Upper lobe of left lung (tissue), 6 donors: ENCODE measurements at regions not wholly inside any gene's neighbourhood (a gene's known extent, or its start where the extent isn't known, plus 50 kb on each side); places are given as distances from the start of the nearest gene placed in this dataset.

Experiments used
- ATAC-seq, 2 donors: fragments of 200-7000 bp; cut with Tn5 transposase; one replicate each; pipeline ENCODE4 v1.9.1; 2022; ENCODE audit warnings: mild to moderate bottlenecking in 2 of 2, moderate library complexity in 2 of 2; ENCODE audit not compliant: low FRiP score in 2 of 2
- DNase-seq, 2 donors: peaks; one replicate each; pipeline ENCODE4 v3.0.0-alpha.2; 2019 to 2020
- H3K27ac ChIP-seq, 4 donors: fragments of 200-600 bp; sonication (generic); one replicate each; pipeline ENCODE4 v1.5.1; 2016 to 2019
- H3K27me3 ChIP-seq, 4 donors: fragments of 200-600 bp; sonication (generic); one replicate each; pipeline ENCODE4 v1.5.1; 2017 to 2019
- H3K36me3 ChIP-seq, 4 donors: fragments of 200-600 bp; sonication (generic); one replicate each; pipeline ENCODE4 v1.5.1; 2016 to 2019
- H3K4me1 ChIP-seq, 4 donors: fragments of 200-600 bp; sonication (generic); one replicate each; pipeline ENCODE4 v1.5.1; 2018 to 2019
- H3K4me3 ChIP-seq, 4 donors: fragments of 200-600 bp; sonication (generic); one replicate each; pipeline ENCODE4 v1.5.1; 2017 to 2019; ENCODE audit warnings: mild to moderate bottlenecking in 2 of 4, moderate library complexity in 1 of 4
- H3K9me3 ChIP-seq, 4 donors: fragments of 200-600 bp; sonication (generic); one replicate each; pipeline ENCODE4 v1.5.1; 2018 to 2019
- EP300 ChIP-seq, 4 donors: sonication (generic); formaldehyde crosslinking; IDR thresholded peaks; one replicate each; pipeline ENCODE4 v1.5.1; 2017; ENCODE audit warnings: antibody characterized with exemption in 4 of 4, control low read depth in 2 of 4
- POLR2A ChIP-seq, 4 donors: fragments of 450-650 bp; IDR thresholded peaks; one replicate each; pipeline ENCODE4 v1.5.1; 2016 to 2017; ENCODE audit warnings: antibody characterized with exemption in 4 of 4, mild to moderate bottlenecking in 2 of 4
- POLR2AphosphoS5 ChIP-seq, 2 donors: sonication (generic); formaldehyde crosslinking; IDR thresholded peaks; one replicate each; pipeline ENCODE4 v1.5.1; 2017; ENCODE audit warnings: antibody characterized with exemption in 2 of 2
- WGBS, 2 donors: methylation state at CpG; one replicate each; pipeline ENCODE4 v1.1.5; 2017 to 2018; 5-methylcytosine and 5-hydroxymethylcytosine counted together
- TF ChIP-seq, protein P1 (sequence below), 6 experiments: fragments of 450-650 bp in 4 of 6; fragments of 200-600 bp in 2 of 6; sonication (generic) in 2 of 6; IDR thresholded peaks; one replicate each; pipeline ENCODE4 v1.5.1; 2016 to 2019; ENCODE audit warnings: antibody characterized with exemption in 6 of 6
- donor health status: DM: no; HTN: no; CAD: no; lungs with moderate emphysema.
- donor health status: DM: no; HTN: yes; CAD: no; lungs with severe emphysema.

DNA sequence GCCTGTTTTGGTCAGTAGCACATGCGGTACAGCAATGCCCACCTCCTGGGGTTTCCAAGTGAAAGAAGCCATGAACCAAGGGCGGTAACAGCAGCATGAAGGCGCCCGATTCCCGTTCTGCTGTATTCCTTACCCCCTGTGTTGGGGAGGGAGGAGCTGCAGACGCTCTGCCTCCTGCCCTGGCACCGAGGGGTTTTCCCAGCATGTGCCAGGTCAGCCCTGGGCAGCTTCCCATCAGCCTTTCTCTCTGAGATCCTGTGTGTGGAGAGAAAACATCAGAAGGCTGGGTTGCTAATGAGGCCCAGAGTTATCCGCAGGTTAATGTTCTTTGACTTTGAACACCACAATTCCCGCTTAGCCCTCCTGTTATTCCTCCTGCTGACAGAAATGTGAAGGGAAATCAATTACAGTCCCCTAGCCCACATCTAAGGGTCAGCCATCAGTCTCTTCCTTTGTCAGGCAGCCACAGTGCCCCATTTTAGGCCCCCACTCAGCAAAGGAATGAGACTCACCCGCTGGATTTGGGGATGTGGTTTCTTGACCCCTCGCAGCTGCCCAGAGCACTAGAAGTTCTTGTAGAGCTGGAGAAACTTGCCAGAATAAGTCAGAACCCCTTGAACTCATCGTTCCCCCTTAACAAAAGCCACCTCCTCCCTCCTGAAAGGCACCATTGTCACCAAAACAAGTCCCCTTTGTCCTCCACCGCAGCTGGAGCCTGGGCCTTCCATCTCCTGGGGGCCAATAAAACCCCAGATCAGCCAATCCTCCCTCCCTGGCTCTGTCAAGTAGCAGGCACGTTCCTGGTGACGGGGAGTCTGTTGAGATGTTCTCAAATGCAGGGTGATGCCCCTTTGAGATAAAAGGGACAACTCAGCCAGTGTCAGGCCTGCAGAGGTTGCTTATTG lies 168.5 kb downstream of the KATNIP start:
- 89 to 91% methylated on average over 15 of the region's 15 CpGs for WGBS, 2 donors
- H3K36me3 ChIP-seq: peaks cover 0 to 20% (median 10%) of the 10 kb centered on the region in 4 donors
- no peak for DNase-seq
- TF ChIP-seq POLR2A (IDR thresholded peaks at IDR 0.05) (no peak), EP300 (IDR thresholded peaks at IDR 0.05) (no peak), POLR2AphosphoS5 (IDR thresholded peaks at IDR 0.05) (no peak)
- TF ChIP-seq, protein P1, sequence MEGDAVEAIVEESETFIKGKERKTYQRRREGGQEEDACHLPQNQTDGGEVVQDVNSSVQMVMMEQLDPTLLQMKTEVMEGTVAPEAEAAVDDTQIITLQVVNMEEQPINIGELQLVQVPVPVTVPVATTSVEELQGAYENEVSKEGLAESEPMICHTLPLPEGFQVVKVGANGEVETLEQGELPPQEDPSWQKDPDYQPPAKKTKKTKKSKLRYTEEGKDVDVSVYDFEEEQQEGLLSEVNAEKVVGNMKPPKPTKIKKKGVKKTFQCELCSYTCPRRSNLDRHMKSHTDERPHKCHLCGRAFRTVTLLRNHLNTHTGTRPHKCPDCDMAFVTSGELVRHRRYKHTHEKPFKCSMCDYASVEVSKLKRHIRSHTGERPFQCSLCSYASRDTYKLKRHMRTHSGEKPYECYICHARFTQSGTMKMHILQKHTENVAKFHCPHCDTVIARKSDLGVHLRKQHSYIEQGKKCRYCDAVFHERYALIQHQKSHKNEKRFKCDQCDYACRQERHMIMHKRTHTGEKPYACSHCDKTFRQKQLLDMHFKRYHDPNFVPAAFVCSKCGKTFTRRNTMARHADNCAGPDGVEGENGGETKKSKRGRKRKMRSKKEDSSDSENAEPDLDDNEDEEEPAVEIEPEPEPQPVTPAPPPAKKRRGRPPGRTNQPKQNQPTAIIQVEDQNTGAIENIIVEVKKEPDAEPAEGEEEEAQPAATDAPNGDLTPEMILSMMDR (IDR thresholded peaks at IDR 0.05): no peak
- H3K4me3 ChIP-seq: no peak overlapping the region
- no peak for ATAC-seq
- H3K9me3 ChIP-seq: no peaks in the 10 kb centered on the region
- no peaks in the 10 kb centered on the region for H3K27me3 ChIP-seq
- no peak overlapping the region for H3K27ac ChIP-seq
- peaks cover 0 to 2% (median 0%) of the 10 kb centered on the region in 4 donors for H3K4me1 ChIP-seq

DNA sequence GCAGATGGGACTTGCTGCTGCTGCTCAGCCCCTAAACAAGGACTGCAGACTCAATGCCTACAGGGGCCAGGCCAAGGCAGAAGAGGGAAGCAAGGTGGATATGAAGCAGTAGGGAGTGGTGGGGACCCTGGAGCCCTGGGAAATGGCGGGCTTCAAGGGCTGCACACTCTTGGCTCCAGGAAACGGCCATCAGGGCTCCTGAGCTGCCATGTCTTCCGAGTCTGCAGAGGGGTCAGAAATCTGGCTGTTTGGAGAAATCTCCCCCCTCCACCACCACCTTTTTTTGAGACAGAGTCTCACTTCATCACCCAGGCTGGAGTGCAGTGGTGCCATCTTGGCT lies 169.1 kb downstream of the KATNIP start:
- H3K27me3 ChIP-seq: no peaks in the 10 kb centered on the region
- DNase-seq: no peak
- no peaks in the 10 kb centered on the region for H3K9me3 ChIP-seq
- H3K4me1 ChIP-seq: peaks cover under 1 to 4% (median 3%) of the 10 kb centered on the region in 4 donors
- H3K36me3 ChIP-seq: peaks cover 0 to 20% (median 10%) of the 10 kb centered on the region in 4 donors
- WGBS, 2 donors: 89 to 100% methylated on average over 2 to 3 of the region's 3 CpGs
- H3K4me3 ChIP-seq: no peak overlapping the region
- no peak overlapping the region for H3K27ac ChIP-seq
- TF ChIP-seq, protein P1 (IDR thresholded peaks at IDR 0.05): no peak
- no peak for ATAC-seq

DNA sequence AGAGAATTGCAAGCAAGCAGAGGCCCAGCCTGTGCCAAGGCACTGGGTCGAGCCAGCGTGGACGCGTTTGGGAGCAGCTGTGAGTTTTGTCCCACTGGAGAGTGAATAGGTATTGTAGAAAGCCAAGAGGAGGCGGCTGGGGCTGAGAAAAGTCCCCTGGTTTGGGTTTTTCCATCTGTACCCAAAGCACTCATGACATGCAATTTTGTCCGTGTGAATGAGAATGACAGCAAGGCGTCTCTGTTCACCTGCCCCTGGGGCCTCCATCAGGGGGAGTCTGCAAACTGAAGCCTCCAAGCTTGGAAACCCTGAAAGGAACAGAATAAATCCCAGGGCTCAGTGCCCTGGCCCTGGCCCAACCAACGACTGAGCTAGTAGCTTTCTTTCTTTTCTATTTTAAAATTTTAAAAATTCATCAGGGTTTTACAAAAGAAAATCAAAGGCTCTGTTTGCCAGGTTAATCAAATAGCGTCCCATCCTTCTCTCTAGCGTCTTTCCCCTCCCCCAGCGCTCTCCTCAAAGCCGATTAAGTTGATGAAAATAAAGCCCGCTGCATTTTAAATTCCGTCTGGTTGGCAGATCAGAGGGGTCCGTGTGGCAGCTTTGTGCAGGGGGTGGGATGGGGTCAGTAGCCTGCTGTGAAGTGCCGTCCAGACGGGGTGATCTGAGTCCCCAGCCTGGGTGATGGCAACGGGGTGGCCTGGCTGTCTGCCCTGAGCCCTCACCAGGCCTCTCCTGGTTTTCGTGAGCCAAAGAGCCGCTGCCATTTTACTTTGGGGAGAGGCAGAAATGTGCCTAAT lies 171.0 kb downstream of the KATNIP start:
- WGBS, 2 donors: 79% methylated on average over 20 of the region's 20 CpGs
- DNase-seq (no peak), ATAC-seq (peak in 1 of 2 donors; percentile 19)
- Histone ChIP-seq H3K27me3 (no peaks in the 10 kb centered on the region), H3K36me3 (peaks cover 0 to 30% (median 13%) of the 10 kb centered on the region in 4 donors), H3K27ac (peak overlapping the region; percentile 48 to 82 (median 68)), H3K9me3 (no peaks in the 10 kb centered on the region), H3K4me1 (peaks cover 3 to 8% (median 7%) of the 10 kb centered on the region in 4 donors), H3K4me3 (peak overlapping the region in 1 of 4 donors; percentile 6)
- TF ChIP-seq EP300 (IDR thresholded peaks at IDR 0.05): no peak
- TF ChIP-seq POLR2AphosphoS5 (IDR thresholded peaks at IDR 0.05): no peak
- TF ChIP-seq, protein P1 (IDR thresholded peaks at IDR 0.05): no peak
- no peak for TF ChIP-seq POLR2A (IDR thresholded peaks at IDR 0.05)

DNA sequence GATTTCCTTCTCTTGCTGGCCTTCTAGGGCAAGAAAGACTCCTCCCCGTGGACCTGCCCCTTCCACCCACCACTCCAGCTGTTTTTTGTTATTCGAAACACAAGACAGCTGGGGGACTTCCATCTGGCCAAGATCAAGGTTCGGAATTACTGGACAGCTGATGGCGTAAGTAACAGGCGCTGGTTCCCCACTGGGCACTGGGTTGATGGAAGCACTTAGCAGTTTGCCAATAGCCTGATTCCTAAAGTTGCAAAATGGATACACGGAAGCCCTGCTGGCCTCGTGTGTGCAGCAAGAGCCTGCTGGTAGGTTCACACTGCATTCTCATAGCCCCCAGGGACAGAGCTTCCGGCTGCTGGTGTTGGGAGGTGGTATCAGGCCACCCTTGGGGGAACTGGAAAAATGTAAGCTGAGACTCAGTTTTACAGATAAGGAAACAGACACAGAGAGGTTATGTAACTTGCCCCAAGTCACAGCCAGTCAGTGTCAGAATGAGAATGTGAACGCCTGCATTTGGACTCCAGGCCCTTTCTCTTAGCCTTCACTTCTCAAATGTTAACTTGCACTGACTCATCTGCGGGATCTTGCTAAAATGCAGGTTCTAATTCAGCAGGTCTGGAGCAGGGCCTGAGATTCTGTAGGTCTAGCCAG lies 171.7 kb downstream of the KATNIP start:
- no peak for TF ChIP-seq EP300 (IDR thresholded peaks at IDR 0.05)
- peak; percentile 44 to 60 for TF ChIP-seq POLR2AphosphoS5 (IDR thresholded peaks at IDR 0.05)
- H3K27ac ChIP-seq: peak overlapping the region; percentile 48 to 82 (median 68)
- WGBS, 2 donors: 75% methylated on average over 9 to 10 of the region's 10 CpGs
- H3K4me1 ChIP-seq: peaks cover 3 to 8% (median 7%) of the 10 kb centered on the region in 4 donors
- no peaks in the 10 kb centered on the region for H3K27me3 ChIP-seq
- H3K36me3 ChIP-seq: peaks cover 0 to 32% (median 14%) of the 10 kb centered on the region in 4 donors
- no peak overlapping the region for H3K4me3 ChIP-seq
- DNase-seq (peak in 1 of 2 donors; percentile 28), ATAC-seq (peak; percentile 66 to 89)
- no peaks in the 10 kb centered on the region for H3K9me3 ChIP-seq

DNA sequence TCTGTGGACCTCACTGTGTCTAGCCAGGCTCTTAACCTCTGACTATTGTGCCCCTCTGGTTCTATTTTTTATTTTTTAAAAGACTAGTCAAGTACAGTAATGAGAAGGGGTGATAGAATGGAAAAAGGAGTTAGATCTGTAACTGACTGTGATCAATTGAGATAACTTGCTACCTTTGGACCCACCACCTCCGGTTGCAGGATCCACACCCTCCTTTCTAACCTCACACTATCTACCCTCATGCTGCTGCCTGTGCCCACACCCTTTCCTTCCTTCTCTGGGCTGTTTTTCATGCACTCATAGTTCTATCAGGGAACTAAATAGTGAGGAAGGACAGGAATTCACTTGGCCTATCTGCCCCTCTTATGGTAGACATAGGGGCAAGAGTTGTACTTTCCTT lies 172.3 kb downstream of the KATNIP start:
- Histone ChIP-seq H3K27me3 (no peaks in the 10 kb centered on the region), H3K9me3 (no peaks in the 10 kb centered on the region), H3K36me3 (peaks cover 0 to 34% (median 17%) of the 10 kb centered on the region in 4 donors), H3K4me1 (peaks cover 3 to 8% (median 7%) of the 10 kb centered on the region in 4 donors), H3K27ac (no peak overlapping the region), H3K4me3 (no peak overlapping the region)
- TF ChIP-seq, protein P1 (IDR thresholded peaks at IDR 0.05): no peak
- TF ChIP-seq POLR2A (IDR thresholded peaks at IDR 0.05): no peak
- no peak for TF ChIP-seq POLR2AphosphoS5 (IDR thresholded peaks at IDR 0.05)
- no peak for TF ChIP-seq EP300 (IDR thresholded peaks at IDR 0.05)
- no peak for DNase-seq
- 44 to 86% methylated on average over 1 of the region's 1 CpG for WGBS, 2 donors
- ATAC-seq: no peak
